ENCODE measurements at regions not wholly inside any gene's neighbourhood (a gene's known extent, or its start where the extent isn't known, plus 50 kb on each side); places are given as distances from the start of the nearest gene placed in this dataset.

GRCh38 chr7:138282997-138283396, 177.1 kb upstream of the TRIM24 start:
- Mint-ChIP-seq H3K4me1 (ENCODE audit: low read depth) (no peaks in the 10 kb centered on the region), H3K36me3 (ENCODE audit: low read depth) (no peaks in the 10 kb centered on the region), H3K4me3 (no peak overlapping the region), H3K9me3 (no peaks in the 10 kb centered on the region), H3K27ac (no peak overlapping the region), H3K27me3 (ENCODE audit: low read depth) (peaks cover 3% of the 10 kb centered on the region)
- CTCF ChIA-PET: no interaction called here
- DNase-seq: no peak
- intact Hi-C loops (cut with micrococcal nuclease): no loop called here

GRCh38 chr7:138285129-138285528, 174.9 kb upstream of the TRIM24 start:
- Mint-ChIP-seq H3K27me3 (ENCODE audit: low read depth) (peaks cover 3% of the 10 kb centered on the region), H3K4me1 (ENCODE audit: low read depth) (no peaks in the 10 kb centered on the region), H3K36me3 (ENCODE audit: low read depth) (no peaks in the 10 kb centered on the region), H3K27ac (no peak overlapping the region), H3K9me3 (peaks cover 8% of the 10 kb centered on the region), H3K4me3 (no peak overlapping the region)
- intact Hi-C loops (cut with micrococcal nuclease): no loop called here
- DNase-seq: no peak
- CTCF ChIA-PET: no interaction called here

- Mint-ChIP-seq H3K4me3 (no peak overlapping the region), H3K27me3 (ENCODE audit: low read depth) (peaks cover 3% of the 10 kb centered on the region), H3K36me3 (ENCODE audit: low read depth) (no peaks in the 10 kb centered on the region), H3K27ac (no peak overlapping the region), H3K9me3 (peaks cover 12% of the 10 kb centered on the region), H3K4me1 (ENCODE audit: low read depth) (no peaks in the 10 kb centered on the region)
- intact Hi-C loops (cut with micrococcal nuclease): no loop called here
- CTCF ChIA-PET: interaction anchor here (0.7 to 1.5 kb wide), 3 partner anchors 11 to 126 kb away, joined by 4 to 5 read pairs (median 5); no protein-coding TSS in a partner anchor
- DNase-seq: no peak
Measured at GRCh38 chr7:138286846-138287245, 173.2 kb upstream of the TRIM24 start.

GRCh38 chr7:138287549-138287948, 172.5 kb upstream of the TRIM24 start:
- Mint-ChIP-seq H3K4me1 (ENCODE audit: low read depth) (no peaks in the 10 kb centered on the region), H3K9me3 (peaks cover 12% of the 10 kb centered on the region), H3K27ac (no peak overlapping the region), H3K4me3 (no peak overlapping the region), H3K27me3 (ENCODE audit: low read depth) (no peaks in the 10 kb centered on the region), H3K36me3 (ENCODE audit: low read depth) (no peaks in the 10 kb centered on the region)
- intact Hi-C loops (cut with micrococcal nuclease): no loop called here
- DNase-seq: no peak
- CTCF ChIA-PET: interaction anchor here (0.6 to 1.5 kb wide), 4 partner anchors 11 to 126 kb away, joined by 4 to 5 read pairs (median 4); no protein-coding TSS in a partner anchor

GRCh38 chr7:138289082-138289481, 171.0 kb upstream of the TRIM24 start:
- Mint-ChIP-seq H3K27me3 (ENCODE audit: low read depth) (no peaks in the 10 kb centered on the region), H3K27ac (no peak overlapping the region), H3K36me3 (ENCODE audit: low read depth) (no peaks in the 10 kb centered on the region), H3K4me1 (ENCODE audit: low read depth) (no peaks in the 10 kb centered on the region), H3K9me3 (peaks cover 12% of the 10 kb centered on the region), H3K4me3 (no peak overlapping the region)
- no peak for DNase-seq
- CTCF ChIA-PET: no interaction called here
- intact Hi-C loops (cut with micrococcal nuclease): no loop called here

- H3K27me3 Mint-ChIP-seq (ENCODE audit: low read depth): no peaks in the 10 kb centered on the region
- no peak overlapping the region for H3K27ac Mint-ChIP-seq
- intact Hi-C loops (cut with micrococcal nuclease): no loop called here
- CTCF ChIA-PET: no interaction called here
- peaks cover 12% of the 10 kb centered on the region for H3K9me3 Mint-ChIP-seq
- H3K4me1 Mint-ChIP-seq (ENCODE audit: low read depth): no peaks in the 10 kb centered on the region
- no peak for DNase-seq
- no peak overlapping the region for H3K4me3 Mint-ChIP-seq
- H3K36me3 Mint-ChIP-seq (ENCODE audit: low read depth): no peaks in the 10 kb centered on the region
Measured at GRCh38 chr7:138289864-138290263, 170.2 kb upstream of the TRIM24 start.

GRCh38 chr7:138292951-138293350, 167.1 kb upstream of the TRIM24 start:
- intact Hi-C loops (cut with micrococcal nuclease): no loop called here
- no peak overlapping the region for H3K27ac Mint-ChIP-seq
- no peaks in the 10 kb centered on the region for H3K27me3 Mint-ChIP-seq (ENCODE audit: low read depth)
- CTCF ChIA-PET: no interaction called here
- no peaks in the 10 kb centered on the region for H3K4me1 Mint-ChIP-seq (ENCODE audit: low read depth)
- H3K4me3 Mint-ChIP-seq: no peak overlapping the region
- no peak for DNase-seq
- peaks cover 12% of the 10 kb centered on the region for H3K9me3 Mint-ChIP-seq
- H3K36me3 Mint-ChIP-seq (ENCODE audit: low read depth): no peaks in the 10 kb centered on the region

GRCh38 chr7:138295049-138295637, 164.9 kb upstream of the TRIM24 start:
- H3K36me3 Mint-ChIP-seq (ENCODE audit: low read depth): no peaks in the 10 kb centered on the region
- H3K4me1 Mint-ChIP-seq (ENCODE audit: low read depth): no peaks in the 10 kb centered on the region
- intact Hi-C loops (cut with micrococcal nuclease): no loop called here
- no peak for DNase-seq
- H3K27ac Mint-ChIP-seq: no peak overlapping the region
- CTCF ChIA-PET: no interaction called here
- no peaks in the 10 kb centered on the region for H3K27me3 Mint-ChIP-seq (ENCODE audit: low read depth)
- H3K9me3 Mint-ChIP-seq: peaks cover 4% of the 10 kb centered on the region
- H3K4me3 Mint-ChIP-seq: no peak overlapping the region

GRCh38 chr7:138297526-138297925, 162.5 kb upstream of the TRIM24 start:
- CTCF ChIA-PET: interaction anchor here (1.4 to 1.6 kb wide), 2 partner anchors 10 to 441 kb away, joined by 4 to 5 read pairs; no protein-coding TSS in a partner anchor
- no peak for DNase-seq

GRCh38 chr7:138299066-138299465, 161.0 kb upstream of the TRIM24 start:
- CTCF ChIA-PET: interaction anchor here (0.7 to 1.4 kb wide), 2 partner anchors 12 to 208 kb away, joined by 3 to 5 read pairs; no protein-coding TSS in a partner anchor

More at GRCh38 chr7:138297526-138297925, 162.5 kb upstream of the TRIM24 start:
- Mint-ChIP-seq H3K36me3 (ENCODE audit: low read depth) (no peaks in the 10 kb centered on the region), H3K4me1 (ENCODE audit: low read depth) (no peaks in the 10 kb centered on the region), H3K27ac (no peak overlapping the region), H3K27me3 (ENCODE audit: low read depth) (no peaks in the 10 kb centered on the region), H3K9me3 (no peaks in the 10 kb centered on the region), H3K4me3 (no peak overlapping the region)
- intact Hi-C loops (cut with micrococcal nuclease): no loop called here

GRCh38 chr7:138303230-138304070, 156.6 kb upstream of the TRIM24 start:
- H3K27me3 Mint-ChIP-seq (ENCODE audit: low read depth): no peaks in the 10 kb centered on the region
- H3K9me3 Mint-ChIP-seq: no peaks in the 10 kb centered on the region
- no peak overlapping the region for H3K4me3 Mint-ChIP-seq
- H3K36me3 Mint-ChIP-seq (ENCODE audit: low read depth): no peaks in the 10 kb centered on the region
- CTCF ChIA-PET: no interaction called here
- no peak for DNase-seq
- H3K27ac Mint-ChIP-seq: no peak overlapping the region
- H3K4me1 Mint-ChIP-seq (ENCODE audit: low read depth): no peaks in the 10 kb centered on the region
- intact Hi-C loops (cut with micrococcal nuclease): no loop called here

More at GRCh38 chr7:138299066-138299465, 161.0 kb upstream of the TRIM24 start:
- Mint-ChIP-seq H3K27me3 (ENCODE audit: low read depth) (no peaks in the 10 kb centered on the region), H3K36me3 (ENCODE audit: low read depth) (no peaks in the 10 kb centered on the region), H3K4me3 (no peak overlapping the region), H3K9me3 (no peaks in the 10 kb centered on the region), H3K27ac (no peak overlapping the region), H3K4me1 (ENCODE audit: low read depth) (no peaks in the 10 kb centered on the region)
- DNase-seq: no peak
- intact Hi-C loops (cut with micrococcal nuclease): no loop called here

GRCh38 chr7:138304071-138304320, 156.1 kb upstream of the TRIM24 start:
- Mint-ChIP-seq H3K27ac (no peak overlapping the region), H3K4me1 (ENCODE audit: low read depth) (no peaks in the 10 kb centered on the region), H3K27me3 (ENCODE audit: low read depth) (no peaks in the 10 kb centered on the region), H3K9me3 (no peaks in the 10 kb centered on the region), H3K4me3 (no peak overlapping the region), H3K36me3 (ENCODE audit: low read depth) (no peaks in the 10 kb centered on the region)
- intact Hi-C loops (cut with micrococcal nuclease): no loop called here
- CTCF ChIA-PET: no interaction called here
- DNase-seq: no peak

- no peaks in the 10 kb centered on the region for H3K36me3 Mint-ChIP-seq (ENCODE audit: low read depth)
- no peak overlapping the region for H3K27ac Mint-ChIP-seq
- intact Hi-C loops (cut with micrococcal nuclease): no loop called here
- H3K4me1 Mint-ChIP-seq (ENCODE audit: low read depth): no peaks in the 10 kb centered on the region
- H3K9me3 Mint-ChIP-seq: no peaks in the 10 kb centered on the region
- H3K27me3 Mint-ChIP-seq (ENCODE audit: low read depth): peaks cover 2% of the 10 kb centered on the region
- no peak overlapping the region for H3K4me3 Mint-ChIP-seq
- DNase-seq: no peak
- CTCF ChIA-PET: interaction anchor here (0.7 kb wide), 1 partner anchor 56 kb away, joined by 3 read pairs; no protein-coding TSS in a partner anchor
Measured at GRCh38 chr7:138307633-138308032, 152.4 kb upstream of the TRIM24 start.

Data from activated naive CD4-positive, alpha-beta T cell treated with anti-CD3 and anti-CD28 coated beads for 36 hours (primary cell).